Islet precursor cell (in vitro differentiated cells): ENCODE measurements at regions not wholly inside any gene's neighbourhood (a gene's known extent, or its start where the extent isn't known, plus 50 kb on each side); places are given as distances from the start of the nearest gene placed in this dataset.

ENCODE experiments used
- DNase-seq: peaks from one replicate; pipeline ENCODE4 v3.0.0-alpha.2; 2018

- DNase-seq: peak; percentile 56
These were observed 52.2 kb upstream of the GALNT13 start for GRCh38 chr2:153819501-153819900.
